Keratinocyte (primary cell): ENCODE measurements at regions not wholly inside any gene's neighbourhood (a gene's known extent, or its start where the extent isn't known, plus 50 kb on each side); places are given as distances from the start of the nearest gene placed in this dataset.

Experiments used
- DNase-seq: peaks from one replicate; pipeline ENCODE4 v3.0.0-alpha.2; 2011; ENCODE audit warnings: low read depth, missing footprints, low spot score
- FAIRE-seq: peaks from 2 replicates; lab custom pipeline; 2011; peaks lifted over from hg19 to GRCh38; lab: Jason Lieb, UNC
- H2AFZ ChIP-seq: 2 replicates; pipeline ENCODE4 v1.6.0; 2012; ENCODE audit warnings: low read length, control low read depth, inconsistent platforms; ENCODE audit not compliant: control insufficient read depth
- H3K27ac ChIP-seq: 2 replicates; pipeline ENCODE4 v1.5.1; 2011; ENCODE audit warnings: low read length; ENCODE audit not compliant: control insufficient read depth, insufficient read depth
- H3K27me3 ChIP-seq: 3 replicates; pipeline ENCODE4 v1.6.0; 2011; ENCODE audit warnings: low read length; ENCODE audit not compliant: control insufficient read depth, insufficient read depth; ENCODE audit errors: extremely low read depth
- H3K36me3 ChIP-seq, 2 experiments: 2 replicates in 1 of 2; 3 replicates in 1 of 2; pipeline ENCODE4 v1.5.1; 2011; ENCODE audit warnings: low read length in 2 of 2, mild to moderate bottlenecking in 1 of 2; ENCODE audit not compliant: control insufficient read depth in 2 of 2, insufficient read depth in 2 of 2; ENCODE audit errors: extremely low read depth in 1 of 2
- H3K4me1 ChIP-seq: 3 replicates; pipeline ENCODE4 v1.5.1; 2011; ENCODE audit warnings: low read length; ENCODE audit not compliant: control insufficient read depth, insufficient read depth; ENCODE audit errors: extremely low read depth
- H3K4me2 ChIP-seq: 3 replicates; pipeline ENCODE4 v1.6.0; 2011; ENCODE audit warnings: low read depth, low read length; ENCODE audit not compliant: control insufficient read depth, insufficient read depth; ENCODE audit errors: extremely low read depth
- H3K4me3 ChIP-seq, 3 experiments: fragments of 200-600 bp in 1 of 3; sonication (generic) in 1 of 3; 2 replicates in 2 of 3; 3 replicates in 1 of 3; pipeline ENCODE4 v1.5.1; 2011 to 2016; ENCODE audit warnings: low read length in 3 of 3, mild to moderate bottlenecking in 3 of 3, control low read depth in 2 of 3, inconsistent platforms in 1 of 3, low read depth in 1 of 3, mixed read lengths in 1 of 3, mixed run types in 1 of 3, moderate library complexity in 1 of 3; ENCODE audit not compliant: control insufficient read depth in 2 of 3, insufficient read depth in 2 of 3; ENCODE audit errors: extremely low read depth in 1 of 3
- H3K79me2 ChIP-seq: 2 replicates; pipeline ENCODE4 v1.6.0; 2012; ENCODE audit warnings: low read length; ENCODE audit not compliant: control insufficient read depth, insufficient read depth
- H3K9ac ChIP-seq: 3 replicates; pipeline ENCODE4 v1.6.0; 2011; ENCODE audit warnings: low read length; ENCODE audit not compliant: control insufficient read depth, insufficient read depth; ENCODE audit errors: extremely low read depth
- H3K9me1 ChIP-seq: 3 replicates; pipeline ENCODE4 v1.6.0; 2011; ENCODE audit warnings: low read length; ENCODE audit not compliant: control insufficient read depth, insufficient read depth; ENCODE audit errors: extremely low read depth
- H3K9me3 ChIP-seq: 2 replicates; pipeline ENCODE4 v1.5.1; 2012; ENCODE audit warnings: low read depth, low read length; ENCODE audit not compliant: control insufficient read depth
- H4K20me1 ChIP-seq: 3 replicates; pipeline ENCODE4 v1.6.0; 2011; ENCODE audit warnings: low read length; ENCODE audit not compliant: control insufficient read depth, insufficient read depth; ENCODE audit errors: extremely low read depth
- EZH2 ChIP-seq: IDR thresholded peaks from one replicate; pipeline ENCODE4 v1.6.1; 2012; ENCODE audit warnings: inconsistent platforms, mild to moderate bottlenecking, low read length, moderate library complexity
- dilution Hi-C: fragments of 300-500 bp; cut with MboI; formaldehyde crosslinking; loops from one replicate; pipeline ENCODE4 v1.7.0; 2020; ENCODE audit warnings: low sequenced_read_pairs; ENCODE audit not compliant: extremely low pct_ligation_motif_present
- TF ChIP-seq, protein P1 (sequence below), 3 experiments: IDR thresholded peaks in 1 of 3; conservative IDR thresholded peaks in 1 of 3; optimal IDR thresholded peaks in 1 of 3; 2 replicates in 2 of 3; 3 replicates in 1 of 3; pipeline versions ENCODE3 to v1.5.1; 2011; ENCODE audit warnings: low read length in 3 of 3, mild to moderate bottlenecking in 3 of 3, moderate library complexity in 2 of 3, control low read depth in 1 of 3, inconsistent platforms in 1 of 3; ENCODE audit not compliant: insufficient read depth in 2 of 3; ENCODE audit errors: extremely low read depth in 1 of 3

DNA sequence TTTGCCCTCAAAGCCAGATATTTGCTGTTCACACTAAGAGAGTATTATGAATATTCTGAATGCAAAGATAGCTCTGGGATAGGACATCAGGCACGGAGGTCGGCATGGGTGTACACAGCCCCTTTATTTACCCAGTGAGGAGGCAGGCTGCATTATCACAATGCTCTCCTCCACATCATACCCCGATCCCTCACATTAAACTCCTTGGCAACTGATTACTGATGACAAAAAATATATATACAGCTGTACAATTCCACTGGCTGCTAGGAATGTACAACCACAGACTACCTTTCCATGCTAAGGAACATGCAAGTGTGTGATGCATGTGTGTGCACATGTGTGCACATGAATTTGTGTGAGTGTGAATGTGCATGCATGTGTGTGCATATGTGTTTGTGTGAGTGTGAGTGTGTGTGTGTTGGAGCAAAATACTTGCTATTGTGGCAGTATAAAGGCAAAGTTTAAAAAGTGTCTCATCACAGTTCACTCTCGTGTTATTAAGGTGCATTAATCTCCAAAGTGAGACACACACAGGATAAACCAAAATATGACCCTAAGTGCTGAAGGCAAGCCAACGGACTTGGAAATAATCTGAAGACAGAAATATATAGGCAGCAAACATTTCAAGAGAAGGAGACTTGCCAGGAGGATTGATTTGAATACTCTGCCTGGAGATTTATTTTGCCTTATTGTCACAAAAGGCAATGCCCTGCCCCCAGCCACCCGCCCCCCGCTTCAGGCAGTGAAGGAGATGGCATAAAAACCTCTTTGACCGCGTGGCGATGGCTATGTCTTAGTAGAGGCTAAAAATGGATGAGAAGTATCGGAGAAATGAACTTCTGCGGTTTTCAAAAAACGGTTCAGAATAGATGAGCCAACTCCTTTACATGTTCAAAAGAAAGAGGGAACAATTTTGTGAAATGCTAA lies 274.8 kb downstream of the TSHZ3 start:
- no peak for DNase-seq
- no peaks in the 10 kb centered on the region for H3K36me3 ChIP-seq
- H3K27ac ChIP-seq, result no peak overlapping the region
- no peaks in the 10 kb centered on the region for H3K4me1 ChIP-seq
- H3K4me3 ChIP-seq, result no peak overlapping the region
- dilution Hi-C loops, result no loop called here
- H3K27me3 ChIP-seq, result peaks cover 5% of the 10 kb centered on the region
- no peak overlapping the region for H2AFZ ChIP-seq
- no peak for TF ChIP-seq EZH2
- TF ChIP-seq, protein P1, sequence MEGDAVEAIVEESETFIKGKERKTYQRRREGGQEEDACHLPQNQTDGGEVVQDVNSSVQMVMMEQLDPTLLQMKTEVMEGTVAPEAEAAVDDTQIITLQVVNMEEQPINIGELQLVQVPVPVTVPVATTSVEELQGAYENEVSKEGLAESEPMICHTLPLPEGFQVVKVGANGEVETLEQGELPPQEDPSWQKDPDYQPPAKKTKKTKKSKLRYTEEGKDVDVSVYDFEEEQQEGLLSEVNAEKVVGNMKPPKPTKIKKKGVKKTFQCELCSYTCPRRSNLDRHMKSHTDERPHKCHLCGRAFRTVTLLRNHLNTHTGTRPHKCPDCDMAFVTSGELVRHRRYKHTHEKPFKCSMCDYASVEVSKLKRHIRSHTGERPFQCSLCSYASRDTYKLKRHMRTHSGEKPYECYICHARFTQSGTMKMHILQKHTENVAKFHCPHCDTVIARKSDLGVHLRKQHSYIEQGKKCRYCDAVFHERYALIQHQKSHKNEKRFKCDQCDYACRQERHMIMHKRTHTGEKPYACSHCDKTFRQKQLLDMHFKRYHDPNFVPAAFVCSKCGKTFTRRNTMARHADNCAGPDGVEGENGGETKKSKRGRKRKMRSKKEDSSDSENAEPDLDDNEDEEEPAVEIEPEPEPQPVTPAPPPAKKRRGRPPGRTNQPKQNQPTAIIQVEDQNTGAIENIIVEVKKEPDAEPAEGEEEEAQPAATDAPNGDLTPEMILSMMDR (optimal IDR thresholded peaks at IDR 0.05 in 1 of 3, IDR thresholded peaks at IDR 0.05 in 1 of 3, conservative IDR thresholded peaks at IDR 0.05 in 1 of 3; ENCODE audit: extremely low read depth in 1 of 3, insufficient read depth in 2 of 3, low read length in 3 of 3), result no peak
- H3K9me1 ChIP-seq, result no peaks in the 10 kb centered on the region
- H4K20me1 ChIP-seq, result no peaks in the 10 kb centered on the region
- FAIRE-seq, result no peak
- no peaks in the 10 kb centered on the region for H3K79me2 ChIP-seq
- H3K9ac ChIP-seq, result no peak overlapping the region
- no peak overlapping the region for H3K4me2 ChIP-seq
- no peaks in the 10 kb centered on the region for H3K9me3 ChIP-seq

DNA sequence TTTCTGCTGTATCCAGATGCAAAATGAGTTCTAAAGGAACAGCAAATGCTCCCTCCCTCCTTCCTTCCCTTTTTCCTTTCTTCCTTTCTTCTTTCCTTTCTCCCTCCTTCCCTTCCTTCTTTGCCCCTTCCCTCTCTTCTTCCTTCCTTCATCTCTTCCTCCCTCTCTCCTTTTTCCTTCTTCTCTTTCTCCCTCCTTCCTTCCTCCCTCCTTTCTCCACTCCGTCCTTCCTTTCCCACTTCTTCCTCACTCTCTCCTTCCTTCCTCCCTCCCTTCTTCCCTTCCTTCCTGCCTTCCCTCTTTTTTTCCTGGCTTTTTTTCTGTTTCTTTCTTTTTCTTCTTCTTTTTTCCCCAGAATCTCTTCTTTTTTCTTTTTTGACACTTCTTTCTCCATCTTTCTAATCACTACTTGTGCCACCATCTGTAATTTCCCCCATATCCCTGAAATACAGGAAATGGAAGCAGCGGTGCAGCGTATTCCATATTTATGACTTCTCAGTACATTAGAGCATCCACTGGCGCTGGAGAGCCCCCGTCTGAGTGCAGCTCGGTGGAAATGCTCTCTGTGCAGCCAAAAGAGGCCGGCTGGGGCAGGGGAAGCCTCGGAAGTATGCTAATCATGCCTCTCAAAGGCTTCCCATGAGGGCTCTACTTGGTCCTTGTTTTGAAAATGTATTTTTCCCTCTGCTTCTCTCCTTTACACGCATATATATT lies 275.6 kb downstream of the TSHZ3 start:
- TF ChIP-seq EZH2, result no peak
- TF ChIP-seq, protein P1 (optimal IDR thresholded peaks at IDR 0.05 in 1 of 3, IDR thresholded peaks at IDR 0.05 in 1 of 3, conservative IDR thresholded peaks at IDR 0.05 in 1 of 3; ENCODE audit: extremely low read depth in 1 of 3, insufficient read depth in 2 of 3, low read length in 3 of 3), result no peak
- Histone ChIP-seq H3K4me3 (no peak overlapping the region), H2AFZ (no peak overlapping the region), H3K36me3 (no peaks in the 10 kb centered on the region), H3K9ac (no peak overlapping the region), H3K27me3 (peaks cover 3% of the 10 kb centered on the region), H4K20me1 (no peaks in the 10 kb centered on the region), H3K4me2 (no peak overlapping the region), H3K9me1 (no peaks in the 10 kb centered on the region), H3K27ac (no peak overlapping the region), H3K79me2 (no peaks in the 10 kb centered on the region), H3K9me3 (no peaks in the 10 kb centered on the region), H3K4me1 (no peaks in the 10 kb centered on the region)
- FAIRE-seq (no peak), DNase-seq (no peak)
- dilution Hi-C loops, result no loop called here
